ENCODE measurements at regions not wholly inside any gene's neighbourhood (a gene's known extent, or its start where the extent isn't known, plus 50 kb on each side); places are given as distances from the start of the nearest gene placed in this dataset.

- ATAC-seq = no peak
- TF ChIP-seq CTCF (IDR thresholded peaks at IDR 0.05) = no peak
- no peak for TF ChIP-seq SIN3A (IDR thresholded peaks at IDR 0.05; ENCODE audit: borderline replicate concordance, insufficient read depth, low read depth, low read length)
- TF ChIP-seq POLR2AphosphoS5 (IDR thresholded peaks at IDR 0.05; ENCODE audit: low read depth, low read length) = no peak
- TF ChIP-seq TCF7L2 (IDR thresholded peaks at IDR 0.05; ENCODE audit: low read depth, low read length) = no peak
- TF ChIP-seq REST (IDR thresholded peaks at IDR 0.05; ENCODE audit: insufficient read depth in 1 of 2, low read depth in 2 of 2, low read length in 1 of 2) = no peak
- in situ Hi-C loops (cut with HindIII; ENCODE audit: low pct_unique_long_range_greater_than_20kb, low sequenced_read_pairs) = no loop called here
- CTCF ChIA-PET = no interaction called here
- Histone ChIP-seq H3K4me1 (ENCODE audit: control insufficient read depth, insufficient read depth, low read length) (no peaks in the 10 kb centered on the region), H3K27me3 (ENCODE audit: control insufficient read depth, insufficient read depth, low read length) (no peaks in the 10 kb centered on the region), H3K36me3 (ENCODE audit: control insufficient read depth, insufficient read depth, low read length) (no peaks in the 10 kb centered on the region), H3K9me3 (ENCODE audit: control insufficient read depth, insufficient read depth, low read depth, low read length) (no peaks in the 10 kb centered on the region), H3K27ac (ENCODE audit: low read length) (no peak overlapping the region), H3K4me3 (ENCODE audit: low read depth in 2 of 2, low read length in 2 of 2) (no peak overlapping the region)
- BruUV-seq (replicated peaks) = no TSS peak
- intact Hi-C loops (cut with micrococcal nuclease; ENCODE audit: unreplicated experiment) = no loop called here
- POLR2A ChIA-PET = no interaction called here
- no peak for DNase-seq (ENCODE audit: low read depth, low spot score)
Observed at GRCh38 chr18:30208546-30208945, 834.0 kb downstream of the DSC3 start.

- Histone ChIP-seq H3K36me3 (ENCODE audit: control insufficient read depth, insufficient read depth, low read length) (no peaks in the 10 kb centered on the region), H3K4me3 (ENCODE audit: low read depth in 2 of 2, low read length in 2 of 2) (no peak overlapping the region), H3K9me3 (ENCODE audit: control insufficient read depth, insufficient read depth, low read depth, low read length) (no peaks in the 10 kb centered on the region), H3K27me3 (ENCODE audit: control insufficient read depth, insufficient read depth, low read length) (no peaks in the 10 kb centered on the region), H3K4me1 (ENCODE audit: control insufficient read depth, insufficient read depth, low read length) (no peaks in the 10 kb centered on the region), H3K27ac (ENCODE audit: low read length) (no peak overlapping the region)
- no peak for DNase-seq (ENCODE audit: low read depth, low spot score)
- no peak for ATAC-seq
- no TSS peak for BruUV-seq (replicated peaks)
- CTCF ChIA-PET = interaction anchor here (0.5 kb wide), 1 partner anchor 77 kb away, joined by 3 read pairs; no protein-coding TSS in a partner anchor
- in situ Hi-C loops (cut with HindIII; ENCODE audit: low pct_unique_long_range_greater_than_20kb, low sequenced_read_pairs) = no loop called here
- intact Hi-C loops (cut with micrococcal nuclease; ENCODE audit: unreplicated experiment) = no loop called here
- POLR2A ChIA-PET = no interaction called here
- TF ChIP-seq POLR2AphosphoS5 (IDR thresholded peaks at IDR 0.05; ENCODE audit: low read depth, low read length) (no peak), TCF7L2 (IDR thresholded peaks at IDR 0.05; ENCODE audit: low read depth, low read length) (no peak), REST (IDR thresholded peaks at IDR 0.05; ENCODE audit: insufficient read depth in 1 of 2, low read depth in 2 of 2, low read length in 1 of 2) (no peak), SIN3A (IDR thresholded peaks at IDR 0.05; ENCODE audit: borderline replicate concordance, insufficient read depth, low read depth, low read length) (no peak), CTCF (IDR thresholded peaks at IDR 0.05) (no peak)
Observed at GRCh38 chr18:30192216-30192615, 850.3 kb downstream of the DSC3 start.

Data from Panc1 (cell line).